Upper lobe of left lung (tissue), 4 donors: ENCODE measurements at regions not wholly inside any gene's neighbourhood (a gene's known extent, or its start where the extent isn't known, plus 50 kb on each side); places are given as distances from the start of the nearest gene placed in this dataset.

Experiments
- EP300 ChIP-seq, 4 donors: sonication (generic); formaldehyde crosslinking; IDR thresholded peaks; one replicate each; pipeline ENCODE4 v1.5.1; 2017; ENCODE audit warnings: antibody characterized with exemption in 4 of 4, control low read depth in 2 of 4
- POLR2A ChIP-seq, 4 donors: fragments of 450-650 bp; IDR thresholded peaks; one replicate each; pipeline ENCODE4 v1.5.1; 2016 to 2017; ENCODE audit warnings: antibody characterized with exemption in 4 of 4, mild to moderate bottlenecking in 2 of 4
- POLR2AphosphoS5 ChIP-seq, 2 donors: sonication (generic); formaldehyde crosslinking; IDR thresholded peaks; one replicate each; pipeline ENCODE4 v1.5.1; 2017; ENCODE audit warnings: antibody characterized with exemption in 2 of 2
- TF ChIP-seq, protein P1 (sequence below), 6 experiments: fragments of 450-650 bp in 4 of 6; fragments of 200-600 bp in 2 of 6; sonication (generic) in 2 of 6; IDR thresholded peaks; one replicate each; pipeline ENCODE4 v1.5.1; 2016 to 2019; ENCODE audit warnings: antibody characterized with exemption in 6 of 6

- TF ChIP-seq POLR2AphosphoS5 (IDR thresholded peaks at IDR 0.05) (no peak), POLR2A (IDR thresholded peaks at IDR 0.05) (no peak), EP300 (IDR thresholded peaks at IDR 0.05) (no peak)
- TF ChIP-seq, protein P1, sequence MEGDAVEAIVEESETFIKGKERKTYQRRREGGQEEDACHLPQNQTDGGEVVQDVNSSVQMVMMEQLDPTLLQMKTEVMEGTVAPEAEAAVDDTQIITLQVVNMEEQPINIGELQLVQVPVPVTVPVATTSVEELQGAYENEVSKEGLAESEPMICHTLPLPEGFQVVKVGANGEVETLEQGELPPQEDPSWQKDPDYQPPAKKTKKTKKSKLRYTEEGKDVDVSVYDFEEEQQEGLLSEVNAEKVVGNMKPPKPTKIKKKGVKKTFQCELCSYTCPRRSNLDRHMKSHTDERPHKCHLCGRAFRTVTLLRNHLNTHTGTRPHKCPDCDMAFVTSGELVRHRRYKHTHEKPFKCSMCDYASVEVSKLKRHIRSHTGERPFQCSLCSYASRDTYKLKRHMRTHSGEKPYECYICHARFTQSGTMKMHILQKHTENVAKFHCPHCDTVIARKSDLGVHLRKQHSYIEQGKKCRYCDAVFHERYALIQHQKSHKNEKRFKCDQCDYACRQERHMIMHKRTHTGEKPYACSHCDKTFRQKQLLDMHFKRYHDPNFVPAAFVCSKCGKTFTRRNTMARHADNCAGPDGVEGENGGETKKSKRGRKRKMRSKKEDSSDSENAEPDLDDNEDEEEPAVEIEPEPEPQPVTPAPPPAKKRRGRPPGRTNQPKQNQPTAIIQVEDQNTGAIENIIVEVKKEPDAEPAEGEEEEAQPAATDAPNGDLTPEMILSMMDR (IDR thresholded peaks at IDR 0.05) = no peak
Measured at GRCh38 chr1:14115976-14116375, 416.0 kb downstream of the PRDM2 start.
